ENCODE measurements at regions not wholly inside any gene's neighbourhood (a gene's known extent, or its start where the extent isn't known, plus 50 kb on each side); places are given as distances from the start of the nearest gene placed in this dataset.

- TF ChIP-seq CTCF (IDR thresholded peaks at IDR 0.05 in 8 of 11, conservative IDR thresholded peaks at IDR 0.05 in 3 of 11), result no peak
- no peak for TF ChIP-seq POLR2A (IDR thresholded peaks at IDR 0.05)
Measured at GRCh38 chr1:80659161-80659560, 1141.6 kb upstream of the ADGRL2 start.
